A673 (cell line): ENCODE measurements at regions not wholly inside any gene's neighbourhood (a gene's known extent, or its start where the extent isn't known, plus 50 kb on each side); places are given as distances from the start of the nearest gene placed in this dataset.

Experiments used
- CTCF ChIP-seq: fragments of 300-800, 200-600 bp; sonication (generic); conservative IDR thresholded peaks from 2 replicates; pipeline ENCODE4 v1.5.1; 2017; ENCODE audit warnings: low read depth, mild to moderate bottlenecking, antibody characterized with exemption, low read length, moderate library complexity, mixed read lengths
- EZH2 ChIP-seq: fragments of 200-600 bp; sonication (generic); IDR thresholded peaks from 2 replicates; pipeline ENCODE4 v1.6.1; 2017; ENCODE audit warnings: borderline replicate concordance, low read depth, mild to moderate bottlenecking, mixed read lengths, antibody characterized with exemption, low read length; ENCODE audit not compliant: poor library complexity, severe bottlenecking

- no peak for TF ChIP-seq CTCF
- TF ChIP-seq EZH2 = no peak
These were observed 130.1 kb downstream of the ADAMTS1 start for GRCh38 chr21:26715116-26715515.
